CMK (cell line): ENCODE measurements at regions not wholly inside any gene's neighbourhood (a gene's known extent, or its start where the extent isn't known, plus 50 kb on each side); places are given as distances from the start of the nearest gene placed in this dataset.

Experiments used
- DNase-seq: peaks from one replicate; pipeline ENCODE4 v3.0.0-alpha.2; 2010; ENCODE audit warnings: low read depth

DNA sequence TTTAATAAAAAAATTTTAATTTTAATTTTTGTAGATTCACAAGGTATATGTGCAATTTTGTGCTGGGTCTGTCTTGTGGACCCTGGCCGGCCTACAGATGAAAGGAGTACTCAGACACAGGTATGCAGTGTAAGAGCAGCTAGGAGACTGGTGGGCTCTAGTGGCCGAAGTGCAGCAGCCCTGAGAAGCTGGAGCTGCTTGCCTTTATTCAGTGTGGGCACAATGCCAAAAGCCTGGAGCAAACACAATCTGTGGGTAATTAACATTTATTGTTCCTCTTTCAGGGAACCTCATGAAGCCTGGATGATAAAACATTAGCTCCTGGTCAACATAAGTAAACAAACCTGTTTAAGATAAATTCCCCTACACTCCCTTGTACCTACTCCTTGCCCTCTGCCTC, 135.7 kb upstream of the SEL1L start:
- DNase-seq: no peak

DNA sequence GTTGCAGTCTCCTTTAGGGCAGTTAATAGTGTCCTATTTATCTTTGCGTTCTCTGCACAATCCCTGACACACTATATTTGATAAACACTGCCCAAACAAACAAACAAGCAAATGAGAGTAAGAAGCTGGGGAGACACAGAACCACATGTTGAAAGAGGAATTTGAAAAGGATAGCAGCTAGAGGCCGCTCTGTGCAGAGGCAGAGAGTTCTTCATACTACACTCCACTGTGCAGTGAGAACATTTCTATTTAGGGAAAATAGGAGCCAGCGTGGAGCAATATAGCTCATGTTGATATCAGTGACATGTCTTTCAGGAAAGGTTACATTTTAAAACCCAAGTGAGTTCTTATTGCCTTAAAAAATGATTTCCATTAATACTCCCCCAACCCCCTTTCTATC, 140.3 kb upstream of the SEL1L start:
- DNase-seq: no peak

DNA sequence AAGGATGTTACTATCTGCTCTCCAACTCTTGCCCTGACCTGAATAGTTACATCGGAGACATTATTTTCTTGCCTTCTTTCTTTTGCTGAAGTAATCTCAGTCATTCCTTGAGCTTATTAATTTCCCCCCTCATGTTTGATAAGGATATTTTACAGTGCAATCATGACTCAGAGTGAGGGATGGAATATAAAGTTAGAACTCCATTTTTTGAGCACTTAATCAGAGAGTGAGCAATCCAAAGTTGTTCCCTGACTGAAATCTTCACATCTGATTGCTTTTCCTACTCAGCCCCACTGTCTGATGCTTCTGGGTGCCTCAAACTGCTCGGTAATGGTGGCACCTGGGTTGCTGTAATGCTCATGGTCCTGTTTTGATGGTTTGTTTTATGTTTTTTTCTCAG, 142.7 kb upstream of the SEL1L start:
- no peak for DNase-seq

DNA sequence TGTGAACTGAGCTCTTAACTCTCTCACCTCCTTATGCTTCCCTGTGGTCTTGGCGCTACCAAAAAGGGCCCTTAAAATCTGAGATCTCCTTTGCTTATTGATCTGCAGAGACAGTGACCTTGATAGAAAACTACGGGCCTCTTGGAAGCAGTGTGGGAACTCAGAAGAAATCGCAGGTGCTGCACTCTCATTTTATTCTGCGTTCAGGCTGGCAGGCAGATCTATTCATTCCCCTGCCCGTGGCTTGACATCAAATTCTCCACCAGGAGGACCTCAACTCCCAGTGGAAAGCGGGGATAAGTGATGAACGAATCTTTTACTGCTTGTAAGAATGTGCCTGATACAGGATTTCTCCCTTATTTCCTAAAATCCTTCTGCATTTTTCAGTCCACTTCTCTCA, 143.2 kb upstream of the SEL1L start:
- DNase-seq: no peak

DNA sequence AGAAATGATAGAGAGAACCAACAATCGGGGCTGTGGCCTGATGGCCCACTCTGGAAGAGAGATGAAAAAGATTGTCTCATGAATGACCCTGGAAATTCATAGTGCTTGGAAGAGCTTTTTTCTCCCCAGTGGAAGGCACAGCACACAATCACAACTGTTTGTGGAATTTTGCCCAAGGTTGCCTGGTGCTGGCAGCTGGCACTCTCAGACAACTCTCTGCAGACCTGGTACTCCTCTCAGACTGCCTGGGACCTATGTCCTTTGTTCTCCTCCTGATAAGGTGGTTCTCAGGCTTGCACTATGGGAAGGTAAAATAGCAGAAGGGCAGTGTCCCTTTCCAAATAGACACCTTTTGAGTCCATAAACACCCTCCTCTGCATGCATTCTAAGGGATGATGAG, 144.1 kb upstream of the SEL1L start:
- DNase-seq: no peak

DNA sequence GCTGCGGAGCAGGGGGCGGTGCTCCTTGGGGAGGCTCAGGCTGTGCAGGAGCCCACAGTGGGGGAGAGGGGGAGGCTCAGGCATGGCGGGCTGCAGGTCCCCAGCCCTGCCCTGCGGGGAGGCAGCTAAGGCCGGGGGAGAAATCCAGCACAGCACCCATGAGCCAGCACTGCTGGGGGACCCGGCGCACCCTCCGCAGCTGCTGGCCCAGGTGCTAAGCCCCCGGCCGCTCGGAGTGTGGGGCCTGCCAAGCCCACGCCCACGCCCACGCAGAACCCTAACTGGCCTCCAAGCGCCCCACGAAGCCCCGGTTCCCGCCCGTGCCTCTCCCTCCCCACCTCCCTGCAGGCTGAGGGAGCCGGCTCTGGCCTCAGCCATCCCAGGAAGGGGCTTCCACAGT, 145.6 kb upstream of the SEL1L start:
- DNase-seq: no peak

DNA sequence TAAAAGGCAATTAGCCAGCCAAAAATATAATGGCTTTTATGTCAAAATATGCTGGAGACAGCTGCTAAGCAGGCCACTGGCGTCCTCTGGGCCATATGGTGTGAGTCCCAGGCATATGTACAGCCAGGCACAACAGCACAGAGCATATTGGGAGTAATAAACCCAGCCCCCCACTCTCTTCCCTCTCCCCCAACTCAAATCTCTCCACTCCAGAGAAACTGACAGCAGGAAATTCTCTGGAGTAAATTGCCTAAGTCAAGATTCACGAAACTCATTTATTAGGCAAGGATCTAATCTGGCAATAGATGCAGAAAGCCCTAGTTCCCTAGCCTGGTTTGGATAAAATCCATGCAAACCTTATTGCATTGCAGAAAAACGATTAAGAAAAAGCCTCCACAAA, 147.9 kb upstream of the SEL1L start:
- no peak for DNase-seq

DNA sequence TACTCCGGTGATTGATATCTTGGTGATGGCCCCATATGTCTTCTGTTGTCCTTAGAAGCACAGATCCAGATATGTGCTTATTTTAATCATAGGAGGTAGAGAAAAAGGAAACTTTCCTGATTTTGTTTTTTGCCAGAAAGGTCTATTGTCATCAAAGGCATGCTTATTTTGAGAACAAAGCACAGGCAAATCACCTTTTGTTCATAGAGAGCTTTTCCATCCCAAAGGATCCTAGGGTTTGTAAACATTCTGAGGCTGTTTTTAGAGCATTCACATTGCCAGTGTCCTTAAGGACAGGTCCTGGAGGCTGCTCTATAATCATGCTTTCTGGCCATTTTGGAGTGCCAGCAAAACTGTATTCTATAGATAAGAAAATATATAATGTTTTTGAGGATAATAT, 148.5 kb upstream of the SEL1L start:
- no peak for DNase-seq

DNA sequence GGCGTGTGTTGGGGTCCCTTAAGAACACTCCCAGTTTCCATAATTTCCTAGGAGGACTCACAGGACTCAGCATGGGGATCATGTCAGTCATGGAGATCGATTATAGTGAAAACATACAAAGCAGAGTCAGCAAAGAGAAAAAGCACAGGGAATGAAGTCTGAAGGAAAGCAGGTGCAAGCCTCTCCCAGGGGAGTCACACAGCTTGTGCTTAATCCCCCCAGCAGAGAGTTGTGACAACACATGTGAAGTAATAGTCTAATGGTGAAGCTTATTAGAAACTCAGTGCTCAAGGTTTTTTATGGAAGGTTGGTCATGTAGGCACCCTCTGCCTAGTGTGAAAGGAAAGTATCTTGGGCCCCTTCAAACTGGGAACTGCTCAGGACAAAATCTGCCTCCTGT, 149.0 kb upstream of the SEL1L start:
- no peak for DNase-seq

DNA sequence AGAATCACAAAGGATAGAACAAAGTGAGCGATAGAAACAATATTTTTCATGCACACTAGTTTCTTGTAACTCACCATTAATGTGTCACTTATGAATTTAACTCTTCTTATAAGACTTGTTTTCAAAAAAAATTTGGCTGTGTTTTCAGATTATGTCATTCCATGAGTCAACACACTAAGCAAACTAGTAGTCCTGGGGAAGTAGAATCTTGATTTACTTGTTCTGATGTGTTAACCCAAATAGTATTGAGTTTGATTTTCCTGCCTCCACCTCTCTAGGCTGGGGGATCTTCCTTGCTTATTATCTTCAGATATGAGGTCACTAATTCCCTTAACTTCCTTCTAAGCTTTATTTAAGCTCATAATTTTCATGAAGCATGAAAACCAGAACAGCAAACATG, 151.0 kb upstream of the SEL1L start:
- no peak for DNase-seq

DNA sequence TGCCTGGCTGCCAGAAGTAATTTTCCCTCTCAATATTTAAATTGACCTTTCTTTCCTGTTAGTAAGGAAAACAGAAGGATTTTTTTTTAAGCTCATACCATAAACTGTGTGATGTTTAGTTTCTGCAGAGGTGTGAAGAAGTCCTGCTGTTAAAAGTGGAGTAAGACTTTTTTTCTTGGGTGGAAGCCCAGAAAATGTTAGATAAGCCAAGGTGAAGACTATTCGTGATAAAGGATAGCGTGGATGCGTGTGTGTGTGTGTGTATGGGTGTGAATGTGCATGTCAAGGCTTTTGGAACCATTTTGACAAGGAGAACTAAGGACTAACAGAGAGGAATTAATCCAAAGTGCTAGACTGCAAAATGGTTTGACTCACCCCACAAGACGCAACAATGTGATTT, 152.9 kb upstream of the SEL1L start:
- DNase-seq: no peak

DNA sequence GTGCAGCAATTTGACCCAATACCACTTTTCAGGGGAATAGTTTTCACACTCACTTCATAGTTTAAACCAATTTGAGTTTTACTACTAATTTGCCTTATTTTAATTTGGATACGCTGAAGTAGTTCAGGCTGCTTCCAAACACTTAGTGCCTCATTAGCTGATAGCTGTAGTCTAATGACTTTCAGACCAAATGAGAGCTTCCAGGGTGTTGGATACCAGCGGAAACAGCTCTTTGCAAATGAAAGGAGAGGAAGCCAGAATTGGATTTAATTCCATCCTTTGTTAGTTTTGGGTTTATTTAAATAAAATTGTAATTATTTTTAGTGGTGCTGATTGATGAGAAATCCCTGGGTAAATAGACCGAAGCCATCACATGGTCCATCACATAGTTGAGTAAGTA, 158.3 kb upstream of the SEL1L start:
- no peak for DNase-seq

DNA sequence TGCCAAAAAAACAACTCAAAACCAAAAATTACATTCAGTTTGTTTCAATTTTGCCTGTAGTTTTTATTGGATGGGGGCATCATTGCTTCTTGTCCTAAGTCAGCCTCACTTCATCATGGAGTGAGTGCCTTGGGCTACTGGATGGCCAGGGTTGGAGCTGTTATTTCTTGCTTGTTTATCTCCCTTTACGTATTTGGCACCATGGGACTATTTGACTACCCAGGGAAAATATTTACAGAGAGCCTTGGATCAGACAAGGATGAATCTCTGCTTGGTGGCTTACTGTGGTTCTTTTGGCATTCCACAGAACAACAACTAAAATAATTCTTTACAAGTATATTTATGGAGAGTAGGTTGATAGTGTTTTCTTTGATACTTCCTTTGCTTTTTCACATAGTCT, 160.8 kb upstream of the SEL1L start:
- DNase-seq: no peak

DNA sequence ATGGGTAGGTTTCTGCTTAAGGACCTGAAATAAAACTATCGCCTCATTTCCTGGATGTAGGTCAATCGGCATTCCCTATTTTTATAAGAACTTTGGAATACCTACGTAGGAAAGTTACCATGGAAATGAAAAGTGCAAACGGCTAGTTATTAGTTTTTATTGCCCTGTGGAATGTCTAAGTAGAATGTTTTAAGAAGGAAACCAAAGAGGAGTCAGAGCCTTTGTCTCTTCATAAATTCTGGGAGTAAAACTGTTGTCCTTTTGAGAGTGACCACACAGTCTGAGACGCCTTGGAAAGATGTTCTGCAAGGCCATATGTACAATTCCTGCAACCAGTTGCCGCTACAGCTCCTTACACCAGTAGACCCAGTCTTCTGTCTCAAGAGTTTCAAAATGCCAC, 176.0 kb upstream of the SEL1L start:
- DNase-seq: no peak

DNA sequence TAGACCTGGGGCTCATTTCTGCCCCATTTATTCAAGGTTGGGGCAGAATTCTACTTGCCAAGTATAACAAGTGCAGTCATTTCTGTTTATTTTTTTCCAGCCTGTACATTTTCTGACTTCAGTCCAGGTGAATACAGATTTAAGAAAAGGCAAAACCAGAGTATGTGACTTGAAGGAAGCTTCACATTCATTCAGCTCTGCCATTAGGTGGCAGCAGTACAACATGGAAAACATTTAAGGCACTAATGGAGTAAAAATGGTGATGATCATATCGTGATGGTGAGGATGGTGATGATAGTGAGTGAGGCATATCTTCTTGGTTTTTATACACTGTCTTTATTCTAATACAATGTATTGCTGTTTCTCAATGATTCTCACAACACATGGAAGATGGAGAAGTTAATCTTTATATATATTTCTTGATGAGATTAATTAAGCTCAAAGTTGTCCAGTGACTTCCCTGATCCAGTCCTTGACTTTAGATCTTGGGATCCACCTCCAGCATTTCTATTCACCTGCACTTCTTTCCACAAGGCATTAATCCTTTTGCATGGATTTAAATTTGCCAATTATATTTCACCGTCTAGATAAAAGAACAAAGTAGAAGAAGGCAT, 176.7 kb upstream of the SEL1L start:
- no peak for DNase-seq

DNA sequence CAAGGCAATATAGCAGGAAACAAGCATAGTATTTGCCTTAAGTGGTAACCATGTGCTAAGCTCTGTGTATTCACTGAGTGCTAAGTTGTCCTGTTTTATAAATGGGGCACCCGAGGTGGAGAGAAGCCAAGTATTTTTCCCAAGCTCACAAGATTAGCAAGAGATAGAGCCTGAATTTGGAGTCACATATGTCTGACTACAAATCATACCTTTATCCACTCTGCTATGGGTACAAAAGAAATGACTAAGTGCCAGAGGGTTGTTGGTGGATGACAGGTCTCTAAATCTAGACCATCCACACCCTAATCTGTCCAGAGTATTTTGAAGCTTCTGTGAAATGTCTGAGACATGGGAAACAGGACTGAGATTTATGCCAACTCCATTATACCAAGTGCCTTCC, 182.1 kb upstream of the SEL1L start:
- no peak for DNase-seq

DNA sequence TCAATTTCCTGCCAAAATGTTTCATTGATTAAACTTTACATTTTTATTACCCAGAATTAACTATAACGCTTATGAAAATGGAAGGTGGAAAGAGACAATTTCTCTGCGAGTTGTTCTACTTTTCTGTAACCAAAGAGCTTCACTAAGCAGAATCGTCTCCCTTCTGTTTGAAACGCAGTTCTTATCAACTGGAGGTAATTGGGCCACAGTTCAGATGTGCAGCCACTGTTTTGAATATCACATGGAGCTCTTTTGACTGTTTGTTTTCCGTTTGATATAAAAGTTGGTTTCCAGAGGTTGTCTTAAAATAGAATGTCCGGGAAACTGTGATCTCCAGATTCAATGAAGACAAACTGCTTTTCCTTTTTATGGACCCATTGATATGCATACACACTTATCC, 183.3 kb upstream of the SEL1L start:
- no peak for DNase-seq

DNA sequence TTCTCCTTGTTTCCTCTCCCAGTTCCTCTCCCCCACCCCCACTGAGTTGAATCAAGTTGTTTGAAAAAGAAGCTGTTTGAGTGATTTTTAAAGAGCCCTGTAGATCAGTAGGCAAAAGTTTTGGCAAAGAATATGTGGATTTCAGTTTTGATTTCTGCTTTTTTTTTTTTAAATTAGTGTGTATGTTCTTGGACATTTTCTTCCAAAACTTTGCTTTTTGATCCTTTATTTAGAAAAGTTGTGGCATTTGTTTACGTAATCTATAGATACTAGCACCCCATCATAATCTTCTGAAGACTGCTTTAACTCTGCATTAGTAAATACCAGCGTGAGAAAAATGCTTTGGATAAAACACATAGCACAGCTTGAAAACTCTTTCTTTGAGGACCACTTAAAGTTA, 190.3 kb upstream of the SEL1L start:
- no peak for DNase-seq

DNA sequence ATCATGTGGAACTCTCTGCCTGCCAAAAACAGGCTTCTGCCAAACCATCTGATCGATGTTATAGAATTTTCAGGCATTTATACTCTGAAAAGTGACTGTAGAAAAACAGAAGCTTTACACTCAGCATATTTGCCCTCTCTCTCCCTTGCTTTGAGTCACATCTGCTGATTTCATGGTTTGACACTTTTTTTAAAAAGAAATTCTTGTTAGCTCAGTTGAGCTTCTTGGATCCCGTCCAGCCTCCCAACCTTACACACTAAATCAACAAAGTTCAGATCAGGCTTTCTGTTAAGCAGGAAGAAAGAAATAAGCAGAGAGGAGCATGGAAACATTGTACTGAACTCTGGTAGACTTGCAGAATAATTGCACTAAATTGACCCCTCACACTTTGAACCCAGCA, 193.6 kb upstream of the SEL1L start:
- DNase-seq: no peak

DNA sequence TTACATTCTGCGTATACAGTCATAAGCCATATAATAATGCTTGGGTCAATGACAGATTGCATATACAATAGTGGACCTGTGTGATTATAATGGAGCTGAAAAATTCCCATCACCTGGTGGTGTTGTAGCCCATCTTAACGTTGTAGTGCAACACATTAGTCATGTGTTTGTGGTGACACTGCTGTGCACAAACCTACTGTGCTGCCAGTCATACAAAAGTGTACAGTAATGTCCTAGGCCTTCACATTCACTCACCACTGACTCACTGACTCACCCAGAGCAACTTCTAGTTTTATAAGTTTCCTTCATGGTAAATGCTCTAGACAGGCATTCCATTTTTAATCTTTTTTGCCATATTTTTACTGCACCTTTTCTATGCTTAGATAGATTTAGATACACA, 194.8 kb upstream of the SEL1L start:
- no peak for DNase-seq

DNA sequence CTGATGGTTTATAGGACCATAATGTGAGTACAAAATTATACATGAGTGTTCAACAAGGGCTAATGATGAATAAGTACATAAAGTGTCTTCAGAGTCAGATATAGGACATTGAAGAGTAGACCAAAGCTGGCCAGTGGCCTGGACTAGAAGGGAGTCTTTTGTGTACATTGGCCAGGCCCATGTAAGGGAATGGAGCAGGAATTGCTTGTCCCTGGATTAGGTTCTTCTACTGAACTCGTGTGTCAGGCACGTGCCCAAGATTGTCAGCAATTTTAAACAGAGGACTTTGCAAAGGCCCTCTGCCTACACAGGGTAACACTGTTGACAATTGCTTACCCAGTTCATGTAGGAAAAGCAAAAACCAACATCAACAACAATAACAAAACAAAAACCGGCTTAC, 196.0 kb upstream of the SEL1L start:
- DNase-seq: no peak

DNA sequence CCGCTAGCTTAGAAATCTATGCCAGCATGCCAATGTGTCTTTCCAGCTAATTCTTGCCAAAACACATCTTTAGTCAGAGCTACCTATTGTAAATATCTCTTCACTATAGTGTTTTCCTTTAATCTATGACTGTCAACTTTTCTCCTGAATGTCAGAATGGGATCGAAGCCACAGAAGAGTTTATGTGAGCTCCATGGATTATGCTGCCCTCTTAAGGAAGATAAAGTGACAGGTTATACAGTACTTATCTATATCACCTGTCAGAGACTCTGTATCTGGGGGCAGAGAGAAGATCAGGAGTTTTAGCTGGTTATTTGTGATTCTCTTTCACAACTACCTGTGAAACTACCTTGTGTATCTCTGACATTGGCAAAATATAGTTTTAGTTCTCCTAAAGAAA, 204.3 kb upstream of the SEL1L start:
- DNase-seq: no peak

DNA sequence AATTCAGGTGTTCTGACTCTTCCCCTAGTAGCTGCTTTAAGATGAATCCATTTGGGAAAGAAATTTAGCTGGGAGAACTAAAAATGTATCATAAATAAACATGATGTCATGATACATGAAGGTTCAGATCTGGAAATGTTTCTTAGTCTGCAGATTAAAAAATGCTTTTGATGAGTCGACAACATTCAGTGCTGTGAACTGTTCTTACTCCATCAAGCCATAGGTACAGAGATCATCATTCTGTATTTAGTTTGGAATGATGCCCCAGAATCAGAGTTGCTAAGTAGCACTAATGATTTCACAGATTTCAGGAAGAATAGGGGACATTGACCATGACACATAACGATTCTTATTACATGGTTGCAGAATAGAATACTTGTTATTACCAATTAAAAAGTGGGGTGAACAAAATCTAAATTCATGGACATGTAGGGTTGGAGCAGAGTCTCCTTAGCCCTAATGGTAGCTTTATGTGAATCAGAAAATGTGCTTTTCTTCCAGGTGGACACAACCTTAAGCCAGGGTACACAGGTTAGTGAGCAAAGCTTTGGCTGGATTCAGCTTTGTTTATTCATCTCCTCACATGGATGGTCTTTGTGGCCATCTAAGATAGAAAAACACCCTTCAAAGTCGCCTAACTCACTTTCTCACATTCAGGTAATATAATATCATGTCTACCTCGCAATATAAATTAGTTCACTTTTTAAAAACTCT, 205.4 kb upstream of the SEL1L start:
- no peak for DNase-seq

DNA sequence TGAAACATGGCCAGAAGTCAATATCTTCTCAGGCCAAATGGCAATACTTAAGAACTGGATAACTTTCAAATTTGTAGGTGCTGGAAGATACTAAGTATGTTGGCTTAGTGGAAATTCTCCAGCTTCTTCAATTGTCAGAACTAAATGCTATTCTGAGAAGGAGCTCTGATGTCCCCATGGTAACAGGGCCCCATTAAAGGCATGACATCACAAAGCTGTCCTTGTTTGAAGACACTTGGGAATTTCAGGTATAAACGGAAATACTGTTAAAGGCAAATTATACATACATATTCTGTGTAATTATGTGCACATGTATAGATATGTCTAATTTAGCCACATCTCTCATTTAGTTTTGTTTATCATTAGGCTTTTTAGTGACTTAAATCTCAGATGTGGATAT, 210.0 kb upstream of the SEL1L start:
- DNase-seq: no peak
